Epithelial cell of proximal tubule (primary cell): ENCODE measurements at regions not wholly inside any gene's neighbourhood (a gene's known extent, or its start where the extent isn't known, plus 50 kb on each side); places are given as distances from the start of the nearest gene placed in this dataset.

Source experiments
- DNase-seq: peaks from one replicate; pipeline ENCODE4 v3.0.0-alpha.2; 2011; ENCODE audit warnings: low read depth
- H3K4me3 ChIP-seq: 2 replicates; pipeline ENCODE4 v1.5.1; 2011; ENCODE audit warnings: low read depth, mild to moderate bottlenecking, low read length
- TF ChIP-seq, protein P1 (sequence below): conservative IDR thresholded peaks from 2 replicates; pipeline ENCODE4 v1.5.1; 2012; ENCODE audit warnings: low read depth, mild to moderate bottlenecking, low read length

DNA sequence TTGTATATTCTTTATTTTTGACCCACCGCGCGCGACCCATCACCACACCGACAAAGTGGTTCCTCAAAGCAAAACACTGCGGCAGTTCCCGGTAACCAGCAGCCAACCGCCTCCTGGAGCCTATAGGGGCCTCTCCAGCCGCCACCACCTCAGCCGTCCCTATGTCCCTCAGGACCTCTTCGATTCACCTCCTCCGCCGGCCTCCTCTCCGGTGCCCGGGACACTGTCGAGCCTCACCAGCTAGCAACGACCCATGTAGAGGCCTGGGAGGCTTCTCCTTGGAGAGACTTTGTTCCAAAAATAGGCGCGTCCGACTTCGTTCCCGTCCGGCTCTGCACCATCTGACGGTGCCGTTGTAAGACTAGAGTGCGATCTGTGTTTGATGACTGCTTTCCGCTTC is 158.8 kb downstream of the HGF start:
- no peak for DNase-seq
- TF ChIP-seq, protein P1, sequence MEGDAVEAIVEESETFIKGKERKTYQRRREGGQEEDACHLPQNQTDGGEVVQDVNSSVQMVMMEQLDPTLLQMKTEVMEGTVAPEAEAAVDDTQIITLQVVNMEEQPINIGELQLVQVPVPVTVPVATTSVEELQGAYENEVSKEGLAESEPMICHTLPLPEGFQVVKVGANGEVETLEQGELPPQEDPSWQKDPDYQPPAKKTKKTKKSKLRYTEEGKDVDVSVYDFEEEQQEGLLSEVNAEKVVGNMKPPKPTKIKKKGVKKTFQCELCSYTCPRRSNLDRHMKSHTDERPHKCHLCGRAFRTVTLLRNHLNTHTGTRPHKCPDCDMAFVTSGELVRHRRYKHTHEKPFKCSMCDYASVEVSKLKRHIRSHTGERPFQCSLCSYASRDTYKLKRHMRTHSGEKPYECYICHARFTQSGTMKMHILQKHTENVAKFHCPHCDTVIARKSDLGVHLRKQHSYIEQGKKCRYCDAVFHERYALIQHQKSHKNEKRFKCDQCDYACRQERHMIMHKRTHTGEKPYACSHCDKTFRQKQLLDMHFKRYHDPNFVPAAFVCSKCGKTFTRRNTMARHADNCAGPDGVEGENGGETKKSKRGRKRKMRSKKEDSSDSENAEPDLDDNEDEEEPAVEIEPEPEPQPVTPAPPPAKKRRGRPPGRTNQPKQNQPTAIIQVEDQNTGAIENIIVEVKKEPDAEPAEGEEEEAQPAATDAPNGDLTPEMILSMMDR = no peak
- no peak overlapping the region for H3K4me3 ChIP-seq

DNA sequence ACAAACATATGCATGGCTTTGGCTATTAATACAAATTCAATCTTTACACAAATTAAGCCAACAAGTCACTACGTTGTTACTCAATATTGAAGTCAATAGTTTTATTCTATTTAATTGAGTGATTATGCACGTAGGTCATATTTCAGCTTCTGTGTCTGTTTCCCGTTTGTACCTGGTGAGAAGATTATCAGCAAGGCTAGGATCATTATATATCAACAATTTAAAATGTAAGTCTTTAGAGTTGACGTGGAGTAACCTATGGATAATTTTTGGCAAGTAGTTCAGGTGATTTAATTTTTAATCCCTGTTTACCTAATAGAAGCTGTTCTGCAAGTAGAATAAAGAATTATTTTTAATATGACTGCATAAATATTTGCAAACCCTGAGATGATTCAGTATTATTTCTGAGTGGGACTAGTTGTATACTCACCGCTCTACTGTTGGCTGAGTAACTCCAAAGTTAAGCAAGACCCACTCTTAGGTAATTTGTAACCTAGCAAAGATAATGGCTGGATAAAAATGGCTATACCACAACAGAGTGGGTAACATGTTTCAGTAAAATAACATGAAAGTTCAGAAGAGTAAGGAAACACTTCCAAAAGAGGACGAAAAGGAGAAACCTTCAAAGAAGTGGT is 161.0 kb downstream of the HGF start:
- TF ChIP-seq, protein P1 = no peak
- no peak for DNase-seq
- no peak overlapping the region for H3K4me3 ChIP-seq

DNA sequence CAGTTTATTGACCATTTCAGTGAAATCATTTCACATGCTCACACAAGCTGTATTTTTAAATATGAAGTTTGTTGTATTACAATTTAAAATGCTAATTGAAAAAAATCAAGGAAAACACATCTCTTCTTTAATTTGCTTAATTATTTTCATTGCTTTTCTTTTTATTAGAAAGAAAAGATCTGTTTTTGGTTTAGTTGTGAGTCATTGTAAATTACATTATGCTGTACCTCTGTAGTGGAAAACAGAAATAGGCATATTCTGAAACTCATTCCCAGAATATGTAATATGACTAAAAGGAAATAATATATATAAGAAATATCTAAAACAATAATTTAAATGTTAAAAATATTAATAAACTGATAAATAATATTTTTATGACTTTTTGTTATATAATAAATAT is 161.9 kb downstream of the HGF start:
- TF ChIP-seq, protein P1 = no peak
- no peak overlapping the region for H3K4me3 ChIP-seq
- no peak for DNase-seq

DNA sequence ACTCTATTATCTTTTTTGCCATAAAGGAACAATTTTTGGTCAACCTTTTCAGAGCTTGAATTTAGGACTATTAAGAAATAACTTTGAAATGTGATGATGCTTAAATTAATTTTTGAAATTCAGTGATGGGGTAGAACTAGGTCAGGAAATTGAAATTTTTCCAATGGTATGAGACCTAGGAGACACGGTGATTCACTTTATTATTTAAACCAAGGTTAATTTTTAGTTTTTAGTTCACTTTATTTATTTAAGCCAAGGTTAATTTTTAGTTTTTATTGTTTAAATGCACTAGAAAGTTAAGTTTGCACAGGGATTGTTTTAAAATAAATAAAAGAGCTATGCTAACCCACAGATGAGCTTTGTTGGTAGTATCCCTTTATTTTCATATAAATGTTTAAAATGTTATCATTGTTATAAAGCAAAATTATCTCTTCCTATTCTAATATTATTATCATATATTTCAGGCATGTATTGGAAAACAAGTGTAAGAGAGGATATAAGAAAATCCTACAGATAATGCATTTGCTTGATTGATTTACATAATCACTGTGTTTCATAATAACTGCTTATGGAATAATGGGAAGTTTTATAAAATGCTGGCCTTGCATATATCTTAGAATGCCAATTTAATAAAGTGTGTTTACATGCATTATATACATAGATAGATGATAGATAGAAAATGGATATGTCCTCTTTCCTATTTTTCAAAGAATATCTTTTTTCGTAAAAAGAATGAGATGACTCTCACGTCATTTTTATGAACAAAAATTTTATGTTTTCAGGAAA is 163.6 kb downstream of the HGF start:
- TF ChIP-seq, protein P1 = no peak
- no peak for DNase-seq
- H3K4me3 ChIP-seq = no peak overlapping the region

DNA sequence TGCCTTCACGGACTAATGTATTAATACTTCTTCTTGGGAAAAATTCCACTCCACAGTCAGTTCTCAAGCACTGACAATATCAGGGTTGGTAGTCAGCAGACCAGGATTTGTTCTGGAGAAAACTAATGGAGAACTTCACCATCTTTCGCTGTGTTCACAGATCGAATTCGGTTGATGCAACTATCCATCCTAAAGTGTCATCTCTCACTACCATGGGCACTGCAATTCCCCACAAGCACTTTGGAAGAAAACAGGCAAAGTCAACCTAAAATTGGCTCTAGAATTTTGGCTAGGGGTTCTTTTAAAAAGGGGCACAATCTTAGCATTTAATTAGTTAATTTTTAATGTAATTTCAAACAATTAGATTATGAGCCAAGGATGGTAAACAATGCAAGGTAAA is 164.4 kb downstream of the HGF start:
- no peak for DNase-seq
- TF ChIP-seq, protein P1 = no peak
- no peak overlapping the region for H3K4me3 ChIP-seq

DNA sequence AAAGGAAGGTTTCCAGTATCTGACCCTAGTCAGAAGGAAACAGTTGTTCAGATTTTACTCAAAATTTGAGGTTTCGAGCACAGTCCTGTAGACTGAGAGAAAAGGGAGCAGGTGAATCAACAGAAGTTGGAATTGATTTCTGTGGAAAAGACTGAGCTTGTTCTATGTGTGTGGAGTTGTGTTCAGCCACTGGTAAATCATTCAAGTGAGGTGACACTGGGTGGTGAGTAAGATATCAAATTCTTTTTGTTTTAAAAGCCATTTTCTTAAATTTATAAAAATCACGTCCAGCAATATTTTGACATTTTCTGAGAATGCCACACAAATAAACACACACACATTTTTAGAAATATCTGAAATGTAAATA is 165.1 kb downstream of the HGF start:
- H3K4me3 ChIP-seq = no peak overlapping the region
- DNase-seq = peak; percentile 50
- TF ChIP-seq, protein P1 = no peak
